Lower leg skin (tissue), 4 donors: ENCODE measurements at regions not wholly inside any gene's neighbourhood (a gene's known extent, or its start where the extent isn't known, plus 50 kb on each side); places are given as distances from the start of the nearest gene placed in this dataset.

Experiments
- DNase-seq, 2 donors: peaks; one replicate each; pipeline ENCODE4 v3.0.0-alpha.2; 2019; ENCODE audit warnings: low spot score in 2 of 2
- H3K4me3 ChIP-seq: fragments of 200-600 bp; sonication (generic); 2 replicates; pipeline ENCODE4 v1.5.1; 2017; ENCODE audit warnings: mild to moderate bottlenecking, low read depth; ENCODE audit not compliant: poor library complexity, severe bottlenecking
- CTCF ChIP-seq, 3 donors: fragments of 450-650 bp; IDR thresholded peaks; one replicate each; pipeline ENCODE4 v1.5.1; 2016; ENCODE audit warnings: antibody characterized with exemption in 3 of 3, mild to moderate bottlenecking in 3 of 3, moderate library complexity in 2 of 3
- POLR2A ChIP-seq, 2 donors: fragments of 450-650 bp; IDR thresholded peaks; one replicate each; pipeline ENCODE4 v1.6.1; 2016 to 2017; ENCODE audit warnings: antibody characterized with exemption in 2 of 2, mild to moderate bottlenecking in 1 of 2, moderate library complexity in 1 of 2
- WGBS, 2 donors: methylation state at CpG; one replicate each; pipeline ENCODE4 v1.1.5; 2018; 5-methylcytosine and 5-hydroxymethylcytosine counted together
- intact Hi-C: fragments of 100-400 bp; cut with DNase I; formaldehyde crosslinking; loops from one replicate; pipeline ENCODE4 v1.15.0; 2023; ENCODE audit warnings: low total_unique reads

GRCh38 chr13:63024458-63024857 is 1608.8 kb upstream of the PCDH20 start:
- no peak overlapping the region for H3K4me3 ChIP-seq
- intact Hi-C loops: no loop called here
- no peak for DNase-seq
- WGBS, 2 donors: 58 to 68% methylated on average over 3 of the region's 3 CpGs
- no peak for TF ChIP-seq CTCF (IDR thresholded peaks at IDR 0.05)
- no peak for TF ChIP-seq POLR2A (IDR thresholded peaks at IDR 0.05)

GRCh38 chr13:63011996-63012395 is 1596.3 kb upstream of the PCDH20 start:
- H3K4me3 ChIP-seq: no peak overlapping the region
- DNase-seq: no peak
- intact Hi-C loops: no loop called here
- no peak for TF ChIP-seq POLR2A (IDR thresholded peaks at IDR 0.05)
- no peak for TF ChIP-seq CTCF (IDR thresholded peaks at IDR 0.05)
- 56 to 66% methylated on average over 2 of the region's 2 CpGs for WGBS, 2 donors

GRCh38 chr13:63010072-63010658 is 1594.5 kb upstream of the PCDH20 start:
- DNase-seq: no peak
- intact Hi-C loops: no loop called here
- no peak overlapping the region for H3K4me3 ChIP-seq
- TF ChIP-seq POLR2A (IDR thresholded peaks at IDR 0.05) (no peak), CTCF (IDR thresholded peaks at IDR 0.05) (no peak)

- no peak overlapping the region for H3K4me3 ChIP-seq
- no peak for DNase-seq
- intact Hi-C loops: no loop called here
- TF ChIP-seq POLR2A (IDR thresholded peaks at IDR 0.05) (no peak), CTCF (IDR thresholded peaks at IDR 0.05) (no peak)
Measured at GRCh38 chr13:63005625-63006024, 1590.0 kb upstream of the PCDH20 start.

GRCh38 chr13:62997696-62998095 is 1582.0 kb upstream of the PCDH20 start:
- H3K4me3 ChIP-seq: no peak overlapping the region
- 86 to 88% methylated on average over 1 of the region's 1 CpG for WGBS, 2 donors
- no peak for DNase-seq
- intact Hi-C loops: no loop called here
- TF ChIP-seq POLR2A (IDR thresholded peaks at IDR 0.05): no peak
- TF ChIP-seq CTCF (IDR thresholded peaks at IDR 0.05): no peak

GRCh38 chr13:62997038-62997599 is 1581.5 kb upstream of the PCDH20 start:
- WGBS, 2 donors: 66 to 76% methylated on average over 2 of the region's 2 CpGs
- TF ChIP-seq CTCF (IDR thresholded peaks at IDR 0.05): no peak
- no peak for TF ChIP-seq POLR2A (IDR thresholded peaks at IDR 0.05)
- DNase-seq: no peak
- no peak overlapping the region for H3K4me3 ChIP-seq
- intact Hi-C loops: no loop called here
